K562 (cell line): ENCODE measurements at regions not wholly inside any gene's neighbourhood (a gene's known extent, or its start where the extent isn't known, plus 50 kb on each side); places are given as distances from the start of the nearest gene placed in this dataset.

ENCODE experiments used
- ATAC-seq: fragments of 200-7000 bp; cut with Tn5 transposase; 3 replicates; pipeline ENCODE4 v1.9.1; 2020; ENCODE audit warnings: moderate library complexity
- BruUV-seq: library from RNA; stranded (reverse); fragments of 400-500 nt; replicated peaks from 2 replicates; lab custom pipeline; 2021; lab: Mats Ljungman, UMichigan
- CTCF ChIA-PET: fragments of 300-600 bp; formaldehyde crosslinking; extraction: SDS; loops from one replicate; lab custom pipeline; 2021; ENCODE audit warnings: low intra/inter-chr PET ratio; lab: Yijun Ruan, JAX
- POLR2A ChIA-PET: fragments of 300-600, 350-650 bp; sonication (Branson Sonifier 250); formaldehyde crosslinking; extraction: SDS; loops from one replicate; lab custom pipeline; 2021; ENCODE audit warnings: antibody characterized with exemption, inconsistent platforms; lab: Yijun Ruan, JAX
- DNase-seq, 4 experiments: peaks; one replicate each; pipeline versions ENCODE4 v3.0.0 to v3.0.0-alpha.2; 2011 to 2018; ENCODE audit warnings: low spot score in 3 of 4, mixed read lengths in 3 of 4; ENCODE audit errors: extremely low read depth in 1 of 4
- FAIRE-seq: peaks from 2 replicates; lab custom pipeline; 2011; peaks lifted over from hg19 to GRCh38; lab: Jason Lieb, UNC
- H2AFZ ChIP-seq: 2 replicates; pipeline ENCODE4 v1.6.0; 2011; ENCODE audit warnings: low read depth, low read length, control low read depth, inconsistent platforms
- H3K27ac ChIP-seq: fragments of 200-600 bp; 3 replicates; pipeline ENCODE4 v1.8.0; 2011; ENCODE audit warnings: low read depth, mild to moderate bottlenecking, control low read depth, inconsistent platforms, low read length, moderate library complexity, mixed read lengths; ENCODE audit errors: extremely low read depth
- H3K27me3 ChIP-seq, 2 experiments: fragments of 300-600 bp in 1 of 2; 2 replicates in 1 of 2; 3 replicates in 1 of 2; pipeline versions ENCODE4 v1.6.0 to v1.8.0; 2011; ENCODE audit warnings: inconsistent platforms in 2 of 2, low read length in 2 of 2, mild to moderate bottlenecking in 1 of 2, mixed read lengths in 1 of 2, moderate library complexity in 1 of 2; ENCODE audit not compliant: control insufficient read depth in 2 of 2, insufficient read depth in 2 of 2
- H3K36me3 ChIP-seq: fragments of 300-600 bp; 3 replicates; pipeline ENCODE4 v1.8.0; 2011; ENCODE audit warnings: mild to moderate bottlenecking, low read length, inconsistent platforms; ENCODE audit not compliant: control insufficient read depth, insufficient read depth
- H3K4me1 ChIP-seq, 2 experiments: fragments of 200-600 bp in 1 of 2; replicated peaks in 1 of 2; 2 replicates in 1 of 2; 3 replicates in 1 of 2; pipeline versions ENCODE4 v1.5.1 to v1.8.0; 2011; ENCODE audit warnings: inconsistent platforms in 2 of 2, low read length in 2 of 2, mild to moderate bottlenecking in 1 of 2, mixed read lengths in 1 of 2, moderate library complexity in 1 of 2; ENCODE audit not compliant: control insufficient read depth in 2 of 2, insufficient read depth in 2 of 2
- H3K4me2 ChIP-seq: 2 replicates; pipeline ENCODE4 v1.6.1; 2011; ENCODE audit warnings: low read length, control low read depth, inconsistent platforms, mixed read lengths; ENCODE audit not compliant: insufficient read depth
- H3K4me3 ChIP-seq: fragments of 200-600 bp; sonication (generic), shearing (Covaris generic); 2 replicates; pipeline ENCODE4 v1.5.1; 2016; ENCODE audit warnings: control low read depth, inconsistent platforms
- H3K79me2 ChIP-seq: fragments of 200-600 bp; 3 replicates; pipeline ENCODE4 v1.8.0; 2011; ENCODE audit warnings: low read length, inconsistent platforms; ENCODE audit not compliant: control insufficient read depth, insufficient read depth
- H3K9ac ChIP-seq, 2 experiments: 2 replicates each; pipeline versions ENCODE4 v1.6.0 to v1.6.1; 2011; ENCODE audit warnings: low read depth in 2 of 2, low read length in 2 of 2, control low read depth in 1 of 2, inconsistent platforms in 1 of 2, mild to moderate bottlenecking in 1 of 2, mixed read lengths in 1 of 2; ENCODE audit not compliant: insufficient read depth in 1 of 2
- H3K9me1 ChIP-seq: one replicate; pipeline ENCODE4 v1.6.0; 2011; ENCODE audit warnings: inconsistent platforms, mild to moderate bottlenecking, low read length, moderate library complexity; ENCODE audit not compliant: control insufficient read depth, insufficient read depth
- H3K9me3 ChIP-seq: replicated peaks from 2 replicates; pipeline ENCODE4 v1.5.1; 2011; ENCODE audit warnings: low read depth, low read length, inconsistent platforms; ENCODE audit not compliant: control insufficient read depth, insufficient read depth
- H4K20me1 ChIP-seq: replicated peaks from 2 replicates; pipeline ENCODE4 v1.6.1; 2011; ENCODE audit warnings: low read length, inconsistent platforms, mixed read lengths; ENCODE audit not compliant: control insufficient read depth, insufficient read depth
- ARID3B ChIP-seq: fragments of 250-450 bp; sonication (Bioruptor Pico); IDR thresholded peaks from 2 replicates; pipeline ENCODE4 v1.4.0; 2020; ENCODE audit warnings: borderline replicate concordance
- HDAC2 ChIP-seq: fragments of 450-650 bp; IDR thresholded peaks from 2 replicates; pipeline ENCODE4 v1.6.1; 2016; ENCODE audit warnings: mild to moderate bottlenecking
- NFE2L1 ChIP-seq: fragments of 450-650 bp; IDR thresholded peaks from 2 replicates; pipeline ENCODE4 v1.6.1; 2016; ENCODE audit warnings: missing genetic modification characterization, low read depth, mild to moderate bottlenecking, missing compliant biosample characterization, moderate library complexity, borderline replicate concordance
- NFIC ChIP-seq: fragments of 450-650 bp; IDR thresholded peaks from 2 replicates; pipeline ENCODE4 v1.6.1; 2017; ENCODE audit warnings: mild to moderate bottlenecking, inconsistent platforms
- YBX1 ChIP-seq: fragments of 450-650 bp; IDR thresholded peaks from 2 replicates; pipeline ENCODE4 v1.7.1; 2016; ENCODE audit warnings: mild to moderate bottlenecking
- ZNF24 ChIP-seq: fragments of 450-650 bp; IDR thresholded peaks from 2 replicates; pipeline ENCODE4 v1.6.1; 2016
- ZNF561 ChIP-seq: fragments of 450-650 bp; formaldehyde crosslinking; conservative IDR thresholded peaks from 2 replicates; pipeline ENCODE4 v1.4.0; 2020; ENCODE audit warnings: mild to moderate bottlenecking, moderate library complexity
- WGBS: fragments of 100-300 bp; shearing (Covaris generic); methylation state at CpG from one replicate; pipeline ENCODE4 v1.1.6; 2016; ENCODE audit warnings: low coverage, mixed read lengths; ENCODE audit not compliant: insufficient coverage; ENCODE audit errors: missing lambda C conversion rate; 5-methylcytosine and 5-hydroxymethylcytosine counted together
- in situ Hi-C: fragments of 300-500 bp; cut with MboI; formaldehyde crosslinking; loops from 4 replicates; pipeline ENCODE4 v1.15.0; 2018; ENCODE audit warnings: inconsistent platforms, mixed read lengths
- intact Hi-C: fragments of 100-400 bp; cut with micrococcal nuclease; formaldehyde crosslinking; loops from 2 replicates; pipeline ENCODE4 v1.14.2; 2022
- TF ChIP-seq, protein P1 (sequence below): fragments of 450-650 bp; IDR thresholded peaks from 2 replicates; pipeline ENCODE4 v1.6.1; 2016
- TF ChIP-seq, protein P2 (sequence below), 3 experiments: IDR thresholded peaks in 2 of 3; conservative IDR thresholded peaks in 1 of 3; 2 replicates each; pipeline ENCODE4 v1.5.1; 2011 to 2012; ENCODE audit warnings: low read length in 3 of 3, mild to moderate bottlenecking in 3 of 3, control low read depth in 2 of 3, improper control_type of control experiment in 1 of 3, inconsistent platforms in 1 of 3, low read depth in 1 of 3, mixed read lengths in 1 of 3, moderate library complexity in 1 of 3; ENCODE audit not compliant: insufficient read depth in 2 of 3
- TF ChIP-seq, protein P3 (sequence below): sonication (generic); formaldehyde crosslinking; IDR thresholded peaks from 2 replicates; pipeline ENCODE4 v1.8.0; 2022; ENCODE audit warnings: mild to moderate bottlenecking, missing genetic modification reagents

DNA sequence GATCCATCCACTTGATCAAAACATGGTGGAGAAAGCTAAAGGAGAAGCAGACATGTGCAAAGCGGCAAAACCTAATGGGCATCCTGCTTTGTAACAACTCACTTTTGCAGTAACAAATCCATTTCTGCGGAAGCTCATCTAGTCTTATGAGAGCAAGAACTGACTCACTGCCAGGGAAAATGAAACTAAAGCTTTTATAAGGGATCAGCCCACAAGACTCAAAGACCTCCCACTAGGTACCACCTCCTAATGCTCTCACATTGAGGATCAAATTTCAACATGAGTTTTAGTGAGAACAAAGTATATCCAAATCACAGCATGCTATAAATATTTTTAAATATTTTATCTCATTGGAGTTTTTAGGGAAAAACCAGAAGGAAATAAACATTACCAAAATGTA is 120.1 kb upstream of the GNAI1 start:
- H4K20me1 ChIP-seq: no peaks in the 10 kb centered on the region
- no peak for ATAC-seq
- 4% methylated on average over 2 of the region's 2 CpGs for WGBS
- H3K4me1 ChIP-seq: no peaks in the 10 kb centered on the region
- no peak for FAIRE-seq
- POLR2A ChIA-PET: no interaction called here
- TF ChIP-seq, protein P1, sequence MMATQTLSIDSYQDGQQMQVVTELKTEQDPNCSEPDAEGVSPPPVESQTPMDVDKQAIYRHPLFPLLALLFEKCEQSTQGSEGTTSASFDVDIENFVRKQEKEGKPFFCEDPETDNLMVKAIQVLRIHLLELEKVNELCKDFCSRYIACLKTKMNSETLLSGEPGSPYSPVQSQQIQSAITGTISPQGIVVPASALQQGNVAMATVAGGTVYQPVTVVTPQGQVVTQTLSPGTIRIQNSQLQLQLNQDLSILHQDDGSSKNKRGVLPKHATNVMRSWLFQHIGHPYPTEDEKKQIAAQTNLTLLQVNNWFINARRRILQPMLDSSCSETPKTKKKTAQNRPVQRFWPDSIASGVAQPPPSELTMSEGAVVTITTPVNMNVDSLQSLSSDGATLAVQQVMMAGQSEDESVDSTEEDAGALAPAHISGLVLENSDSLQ: no peak
- TF ChIP-seq ZNF24 (no peak), NFE2L1 (tag) (no peak), HDAC2 (no peak), NFIC (no peak), ARID3B (CRISPR knock-in tag) (no peak), YBX1 (no peak), ZNF561 (CRISPR knock-in tag) (no peak)
- TF ChIP-seq, protein P2, sequence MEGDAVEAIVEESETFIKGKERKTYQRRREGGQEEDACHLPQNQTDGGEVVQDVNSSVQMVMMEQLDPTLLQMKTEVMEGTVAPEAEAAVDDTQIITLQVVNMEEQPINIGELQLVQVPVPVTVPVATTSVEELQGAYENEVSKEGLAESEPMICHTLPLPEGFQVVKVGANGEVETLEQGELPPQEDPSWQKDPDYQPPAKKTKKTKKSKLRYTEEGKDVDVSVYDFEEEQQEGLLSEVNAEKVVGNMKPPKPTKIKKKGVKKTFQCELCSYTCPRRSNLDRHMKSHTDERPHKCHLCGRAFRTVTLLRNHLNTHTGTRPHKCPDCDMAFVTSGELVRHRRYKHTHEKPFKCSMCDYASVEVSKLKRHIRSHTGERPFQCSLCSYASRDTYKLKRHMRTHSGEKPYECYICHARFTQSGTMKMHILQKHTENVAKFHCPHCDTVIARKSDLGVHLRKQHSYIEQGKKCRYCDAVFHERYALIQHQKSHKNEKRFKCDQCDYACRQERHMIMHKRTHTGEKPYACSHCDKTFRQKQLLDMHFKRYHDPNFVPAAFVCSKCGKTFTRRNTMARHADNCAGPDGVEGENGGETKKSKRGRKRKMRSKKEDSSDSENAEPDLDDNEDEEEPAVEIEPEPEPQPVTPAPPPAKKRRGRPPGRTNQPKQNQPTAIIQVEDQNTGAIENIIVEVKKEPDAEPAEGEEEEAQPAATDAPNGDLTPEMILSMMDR (IDR thresholded peaks at IDR 0.05 in 2 of 3, conservative IDR thresholded peaks at IDR 0.05 in 1 of 3; ENCODE audit: insufficient read depth in 2 of 3, low read depth in 1 of 3, low read length in 3 of 3): no peak
- TF ChIP-seq, protein P3, sequence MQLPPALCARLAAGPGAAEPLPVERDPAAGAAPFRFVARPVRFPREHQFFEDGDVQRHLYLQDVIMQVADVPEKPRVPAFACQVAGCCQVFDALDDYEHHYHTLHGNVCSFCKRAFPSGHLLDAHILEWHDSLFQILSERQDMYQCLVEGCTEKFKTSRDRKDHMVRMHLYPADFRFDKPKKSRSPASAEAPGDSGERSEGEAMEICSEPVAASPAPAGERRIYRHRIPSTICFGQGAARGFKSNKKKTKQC: no peak
- H2AFZ ChIP-seq: no peak overlapping the region
- no peaks in the 10 kb centered on the region for H3K36me3 ChIP-seq
- H3K9me3 ChIP-seq: no peaks in the 10 kb centered on the region; the same call in 1 of the 2 replicates
- H3K4me3 ChIP-seq: no peak overlapping the region
- no peak overlapping the region for H3K4me2 ChIP-seq
- no peak overlapping the region for H3K9ac ChIP-seq
- intact Hi-C loops (loop anchor here (10.0 kb wide), 1 partner anchor 1880 kb away; no protein-coding TSS in a partner anchor), in situ Hi-C loops (no loop called here)
- CTCF ChIA-PET: no interaction called here
- no peaks in the 10 kb centered on the region for H3K9me1 ChIP-seq
- DNase-seq: no peak
- H3K27ac ChIP-seq: no peak overlapping the region
- no peaks in the 10 kb centered on the region for H3K79me2 ChIP-seq
- no TSS peak for BruUV-seq
- no peaks in the 10 kb centered on the region for H3K27me3 ChIP-seq
